ENCODE measurements at regions not wholly inside any gene's neighbourhood (a gene's known extent, or its start where the extent isn't known, plus 50 kb on each side); places are given as distances from the start of the nearest gene placed in this dataset.

- intact Hi-C loops (cut with micrococcal nuclease), result no loop called here
- DNase-seq, result no peak
- TF ChIP-seq, protein P1, sequence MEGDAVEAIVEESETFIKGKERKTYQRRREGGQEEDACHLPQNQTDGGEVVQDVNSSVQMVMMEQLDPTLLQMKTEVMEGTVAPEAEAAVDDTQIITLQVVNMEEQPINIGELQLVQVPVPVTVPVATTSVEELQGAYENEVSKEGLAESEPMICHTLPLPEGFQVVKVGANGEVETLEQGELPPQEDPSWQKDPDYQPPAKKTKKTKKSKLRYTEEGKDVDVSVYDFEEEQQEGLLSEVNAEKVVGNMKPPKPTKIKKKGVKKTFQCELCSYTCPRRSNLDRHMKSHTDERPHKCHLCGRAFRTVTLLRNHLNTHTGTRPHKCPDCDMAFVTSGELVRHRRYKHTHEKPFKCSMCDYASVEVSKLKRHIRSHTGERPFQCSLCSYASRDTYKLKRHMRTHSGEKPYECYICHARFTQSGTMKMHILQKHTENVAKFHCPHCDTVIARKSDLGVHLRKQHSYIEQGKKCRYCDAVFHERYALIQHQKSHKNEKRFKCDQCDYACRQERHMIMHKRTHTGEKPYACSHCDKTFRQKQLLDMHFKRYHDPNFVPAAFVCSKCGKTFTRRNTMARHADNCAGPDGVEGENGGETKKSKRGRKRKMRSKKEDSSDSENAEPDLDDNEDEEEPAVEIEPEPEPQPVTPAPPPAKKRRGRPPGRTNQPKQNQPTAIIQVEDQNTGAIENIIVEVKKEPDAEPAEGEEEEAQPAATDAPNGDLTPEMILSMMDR (IDR thresholded peaks at IDR 0.05), result no peak
- Mint-ChIP-seq H3K9me3 (peaks cover 14% of the 10 kb centered on the region), H3K27ac (no peak overlapping the region), H3K36me3 (ENCODE audit: low read depth) (no peaks in the 10 kb centered on the region), H3K4me1 (no peaks in the 10 kb centered on the region), H3K4me3 (no peak overlapping the region), H3K27me3 (no peaks in the 10 kb centered on the region)
- no peak for ATAC-seq (ENCODE audit: low read depth)
- ChIA-PET CTCF (no interaction called here), POLR2A (no interaction called here)
Measured at GRCh38 chr6:55034752-55035151, 139.6 kb upstream of the HCRTR2 start.

DNA sequence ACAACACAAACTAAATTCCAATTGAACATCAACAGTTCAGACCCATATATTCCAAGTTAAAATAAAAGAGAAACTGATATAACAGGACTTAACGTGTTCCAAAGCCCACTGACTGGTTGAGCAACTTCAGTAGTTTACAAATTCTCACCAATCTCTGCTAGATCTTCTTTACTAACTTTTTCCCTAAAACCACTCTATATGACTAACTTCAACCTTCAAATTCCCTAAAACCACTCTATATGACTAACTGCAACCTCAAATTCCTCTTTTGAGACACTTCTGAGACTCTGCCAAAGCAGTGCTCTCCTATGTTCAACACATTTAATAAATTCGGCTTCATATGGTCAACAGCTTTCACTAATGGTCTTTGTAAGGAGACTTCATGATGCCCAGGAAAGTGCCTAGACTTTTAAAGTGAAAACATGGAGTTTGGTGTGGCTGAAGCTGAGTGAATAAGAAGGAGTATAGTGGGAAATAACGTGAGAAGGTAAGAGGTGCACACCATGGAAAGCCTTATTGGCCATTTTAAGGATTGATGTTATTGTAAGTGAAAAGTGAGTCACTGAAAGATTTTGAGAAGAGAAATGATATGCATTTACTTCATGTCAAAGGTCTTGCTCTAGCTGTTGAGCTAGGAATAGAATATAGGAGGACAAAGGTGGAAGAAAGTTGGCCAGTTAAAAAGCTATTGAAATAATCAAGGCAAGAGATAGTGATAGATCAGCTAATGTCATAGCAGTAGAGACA, 134.0 kb upstream of the HCRTR2 start:
- CTCF ChIA-PET, result no interaction called here
- intact Hi-C loops (cut with micrococcal nuclease), result no loop called here
- no peak for ATAC-seq (ENCODE audit: low read depth)
- TF ChIP-seq, protein P1 (IDR thresholded peaks at IDR 0.05), result no peak
- Mint-ChIP-seq H3K9me3 (peaks cover 11% of the 10 kb centered on the region), H3K4me3 (no peak overlapping the region), H3K36me3 (ENCODE audit: low read depth) (no peaks in the 10 kb centered on the region), H3K27ac (no peak overlapping the region), H3K27me3 (no peaks in the 10 kb centered on the region), H3K4me1 (no peaks in the 10 kb centered on the region)
- POLR2A ChIA-PET, result no interaction called here
- no peak for DNase-seq

GRCh38 chr6:55046869-55047422, 127.4 kb upstream of the HCRTR2 start:
- TF ChIP-seq, protein P1 (IDR thresholded peaks at IDR 0.05), result no peak
- Mint-ChIP-seq H3K9me3 (peaks cover 2% of the 10 kb centered on the region), H3K36me3 (ENCODE audit: low read depth) (no peaks in the 10 kb centered on the region), H3K4me3 (no peak overlapping the region), H3K4me1 (no peaks in the 10 kb centered on the region), H3K27me3 (no peaks in the 10 kb centered on the region), H3K27ac (no peak overlapping the region)
- POLR2A ChIA-PET, result no interaction called here
- CTCF ChIA-PET, result no interaction called here
- ATAC-seq (ENCODE audit: low read depth) (no peak), DNase-seq (no peak)
- intact Hi-C loops (cut with micrococcal nuclease), result no loop called here

DNA sequence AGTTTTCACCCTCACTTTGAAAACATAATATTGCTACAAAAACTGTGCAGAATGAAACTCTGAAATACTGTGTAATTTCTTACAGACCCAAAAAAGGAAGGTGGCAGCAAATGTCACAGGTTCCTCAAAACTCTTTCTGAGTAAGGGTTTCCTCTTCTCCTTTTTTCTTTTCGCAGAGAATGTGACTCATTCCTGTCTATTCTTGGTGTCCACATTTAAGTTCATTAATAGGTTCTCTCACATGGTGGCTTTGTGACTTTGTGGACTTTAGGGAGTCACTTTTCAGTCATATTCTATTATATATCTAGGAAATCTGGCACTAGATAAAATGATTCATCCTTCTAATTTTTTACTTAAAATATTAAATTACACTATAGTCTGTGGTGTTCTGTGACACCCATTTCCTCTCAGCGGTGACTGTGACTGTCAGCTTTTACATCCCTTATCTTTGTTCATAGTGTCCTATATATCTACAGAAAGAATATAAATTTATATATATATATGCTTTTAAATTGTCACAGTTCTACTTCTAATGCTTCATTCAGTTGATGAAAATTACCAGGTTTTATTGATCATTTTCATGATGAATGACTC, 126.8 kb upstream of the HCRTR2 start:
- Mint-ChIP-seq H3K4me1 (no peaks in the 10 kb centered on the region), H3K27ac (no peak overlapping the region), H3K27me3 (no peaks in the 10 kb centered on the region), H3K36me3 (ENCODE audit: low read depth) (no peaks in the 10 kb centered on the region), H3K4me3 (no peak overlapping the region), H3K9me3 (peaks cover 2% of the 10 kb centered on the region)
- ChIA-PET POLR2A (no interaction called here), CTCF (no interaction called here)
- DNase-seq (no peak), ATAC-seq (ENCODE audit: low read depth) (no peak)
- TF ChIP-seq, protein P1 (IDR thresholded peaks at IDR 0.05), result no peak
- intact Hi-C loops (cut with micrococcal nuclease), result no loop called here

DNA sequence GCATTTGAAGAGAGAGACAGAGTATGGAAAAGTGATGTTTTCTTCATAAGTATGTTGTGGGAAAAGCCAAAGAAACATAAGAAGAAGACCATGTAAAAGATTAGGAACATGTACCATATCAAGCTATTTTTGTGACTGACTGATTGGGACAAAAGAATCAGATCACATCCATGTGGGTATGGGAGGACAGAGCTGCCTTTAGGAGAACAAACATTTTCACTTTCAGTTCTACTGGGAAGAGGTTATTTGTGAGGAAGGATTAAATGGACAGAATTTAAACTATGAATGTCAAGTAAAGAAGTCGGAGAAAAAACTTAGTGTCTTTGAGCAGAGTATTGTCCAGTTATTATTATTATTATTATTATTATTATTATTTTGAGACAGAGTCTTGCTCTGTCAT, 124.4 kb upstream of the HCRTR2 start:
- ChIA-PET CTCF (no interaction called here), POLR2A (no interaction called here)
- DNase-seq, result no peak
- intact Hi-C loops (cut with micrococcal nuclease), result no loop called here
- H3K27me3 Mint-ChIP-seq, result no peaks in the 10 kb centered on the region
- H3K9me3 Mint-ChIP-seq, result peaks cover 2% of the 10 kb centered on the region
- H3K36me3 Mint-ChIP-seq (ENCODE audit: low read depth), result no peaks in the 10 kb centered on the region
- no peak overlapping the region for H3K27ac Mint-ChIP-seq
- ATAC-seq (ENCODE audit: low read depth), result no peak
- H3K4me1 Mint-ChIP-seq, result no peaks in the 10 kb centered on the region
- TF ChIP-seq, protein P1 (IDR thresholded peaks at IDR 0.05), result no peak
- no peak overlapping the region for H3K4me3 Mint-ChIP-seq
